AG04450 (cell line): ENCODE measurements at regions not wholly inside any gene's neighbourhood (a gene's known extent, or its start where the extent isn't known, plus 50 kb on each side); places are given as distances from the start of the nearest gene placed in this dataset.

Experiments used
- CTCF ChIA-PET: fragments of 300-600, 350-600 bp; formaldehyde crosslinking; extraction: SDS; loops from one replicate; lab custom pipeline; 2022; ENCODE audit warnings: antibody characterized with exemption, inconsistent platforms; lab: Charles Lee
- POLR2A ChIA-PET: fragments of 350-600 bp; formaldehyde crosslinking; extraction: SDS; loops from one replicate; lab custom pipeline; 2021; ENCODE audit warnings: antibody characterized with exemption, inconsistent platforms; lab: Yijun Ruan, JAX
- DNase-seq: peaks from one replicate; pipeline ENCODE4 v3.0.0-alpha.2; 2011; ENCODE audit warnings: low read depth, low spot score
- H3K27ac ChIP-seq: one replicate; pipeline ENCODE4 v1.5.1; 2012; ENCODE audit warnings: low read depth, low read length, control low read depth
- H3K27me3 ChIP-seq: one replicate; pipeline ENCODE4 v1.6.0; 2012; ENCODE audit warnings: low read length; ENCODE audit not compliant: control insufficient read depth, insufficient read depth
- H3K4me3 ChIP-seq: 2 replicates; pipeline ENCODE4 v1.5.1; 2011; ENCODE audit warnings: mild to moderate bottlenecking, low read depth, low read length, control low read depth
- H3K9me3 ChIP-seq: 2 replicates; pipeline ENCODE4 v1.5.1; 2012; ENCODE audit warnings: low read length; ENCODE audit not compliant: control insufficient read depth, insufficient read depth
- TF ChIP-seq, protein P1 (sequence below): IDR thresholded peaks from 2 replicates; pipeline ENCODE4 v1.5.1; 2011; ENCODE audit warnings: low read depth, low read length, control low read depth, inconsistent platforms

DNA sequence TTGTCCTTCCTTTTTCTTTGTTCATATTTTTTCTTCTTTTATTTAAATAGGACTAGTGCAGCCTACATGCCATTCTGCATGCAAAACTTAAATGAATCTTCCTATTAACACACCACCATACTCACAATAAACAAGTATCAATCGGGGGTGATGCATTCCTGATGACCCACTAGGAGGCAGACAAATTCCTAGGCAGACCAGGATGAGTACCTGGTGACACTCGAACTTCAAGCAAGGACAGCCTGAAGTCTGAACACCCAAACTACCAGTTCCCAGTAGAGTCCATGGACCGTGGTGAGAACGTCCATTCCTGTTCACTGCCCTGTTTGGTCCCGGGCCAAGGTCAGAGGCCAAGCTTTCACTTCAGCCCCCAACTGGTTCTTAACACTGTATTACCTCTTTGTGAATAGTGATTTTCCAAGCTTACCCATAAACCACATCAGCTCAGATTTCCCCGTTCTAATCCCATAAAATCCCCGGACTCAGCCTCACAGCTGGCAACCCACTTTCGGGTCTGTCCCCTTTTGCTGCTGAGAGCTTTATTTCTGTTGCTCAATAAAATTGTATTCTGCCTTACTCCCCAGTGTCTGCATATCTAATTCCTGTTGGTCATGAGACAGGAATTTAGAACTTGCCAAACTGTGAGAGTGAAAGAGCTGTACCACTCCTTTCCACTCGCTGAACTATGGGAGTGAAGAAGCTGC is 1286.6 kb downstream of the FSTL5 start:
- ChIA-PET CTCF (no interaction called here), POLR2A (no interaction called here)

DNA sequence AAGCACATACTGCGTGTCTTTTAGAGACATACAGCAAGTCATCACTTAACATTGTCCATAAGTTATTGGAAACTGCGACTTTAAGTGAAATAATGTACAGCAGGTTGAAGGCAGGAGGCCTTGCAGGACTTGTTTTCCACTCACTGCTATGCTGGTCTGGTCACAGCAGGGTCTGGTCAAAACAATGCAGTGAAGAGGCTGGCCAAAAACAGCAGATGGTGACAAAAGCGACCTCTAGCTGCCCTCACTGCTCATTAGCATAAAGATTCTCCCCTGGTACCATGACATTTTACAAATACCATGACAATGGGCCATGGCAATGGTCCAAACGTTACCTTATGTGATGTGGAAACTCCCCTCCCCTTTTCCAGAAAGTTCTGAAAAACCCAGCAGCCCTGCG is 1283.6 kb downstream of the FSTL5 start:
- TF ChIP-seq, protein P1, sequence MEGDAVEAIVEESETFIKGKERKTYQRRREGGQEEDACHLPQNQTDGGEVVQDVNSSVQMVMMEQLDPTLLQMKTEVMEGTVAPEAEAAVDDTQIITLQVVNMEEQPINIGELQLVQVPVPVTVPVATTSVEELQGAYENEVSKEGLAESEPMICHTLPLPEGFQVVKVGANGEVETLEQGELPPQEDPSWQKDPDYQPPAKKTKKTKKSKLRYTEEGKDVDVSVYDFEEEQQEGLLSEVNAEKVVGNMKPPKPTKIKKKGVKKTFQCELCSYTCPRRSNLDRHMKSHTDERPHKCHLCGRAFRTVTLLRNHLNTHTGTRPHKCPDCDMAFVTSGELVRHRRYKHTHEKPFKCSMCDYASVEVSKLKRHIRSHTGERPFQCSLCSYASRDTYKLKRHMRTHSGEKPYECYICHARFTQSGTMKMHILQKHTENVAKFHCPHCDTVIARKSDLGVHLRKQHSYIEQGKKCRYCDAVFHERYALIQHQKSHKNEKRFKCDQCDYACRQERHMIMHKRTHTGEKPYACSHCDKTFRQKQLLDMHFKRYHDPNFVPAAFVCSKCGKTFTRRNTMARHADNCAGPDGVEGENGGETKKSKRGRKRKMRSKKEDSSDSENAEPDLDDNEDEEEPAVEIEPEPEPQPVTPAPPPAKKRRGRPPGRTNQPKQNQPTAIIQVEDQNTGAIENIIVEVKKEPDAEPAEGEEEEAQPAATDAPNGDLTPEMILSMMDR, result no peak
- H3K27me3 ChIP-seq, result no peaks in the 10 kb centered on the region
- no peak overlapping the region for H3K27ac ChIP-seq
- peaks cover 14% of the 10 kb centered on the region for H3K9me3 ChIP-seq
- ChIA-PET CTCF (no interaction called here), POLR2A (no interaction called here)
- DNase-seq, result no peak
- no peak overlapping the region for H3K4me3 ChIP-seq

More for the DNA sequence above, 1286.6 kb downstream of the FSTL5 start:
- H3K9me3 ChIP-seq, result peaks cover 18% of the 10 kb centered on the region
- H3K27me3 ChIP-seq, result no peaks in the 10 kb centered on the region
- DNase-seq, result no peak
- TF ChIP-seq, protein P1, result no peak
- no peak overlapping the region for H3K27ac ChIP-seq
- no peak overlapping the region for H3K4me3 ChIP-seq

DNA sequence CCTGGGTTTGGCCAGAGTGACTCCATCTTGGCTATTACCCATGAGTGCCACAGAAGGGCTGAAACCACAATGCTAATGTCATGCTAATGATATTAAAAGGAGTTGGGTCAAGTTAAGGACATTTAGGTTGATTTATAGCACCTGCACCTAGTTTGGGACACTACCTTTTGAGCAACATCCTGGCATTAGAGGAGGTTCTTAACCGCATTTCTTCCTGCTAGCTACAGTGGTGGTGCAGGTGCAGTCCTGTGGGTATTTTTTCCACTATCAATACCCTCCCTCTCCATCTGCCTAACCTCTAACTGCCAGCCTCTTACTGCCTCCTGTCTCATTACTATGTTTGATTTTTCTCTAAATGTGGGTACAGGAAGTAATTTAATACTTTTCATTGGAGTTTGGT is 1276.1 kb downstream of the FSTL5 start:
- ChIA-PET POLR2A (no interaction called here), CTCF (no interaction called here)
- H3K27ac ChIP-seq, result no peak overlapping the region
- no peak overlapping the region for H3K4me3 ChIP-seq
- H3K9me3 ChIP-seq, result peaks cover 10% of the 10 kb centered on the region; the same call in 1 of the 2 replicates
- H3K27me3 ChIP-seq, result no peaks in the 10 kb centered on the region
- TF ChIP-seq, protein P1, result no peak
- DNase-seq, result no peak

DNA sequence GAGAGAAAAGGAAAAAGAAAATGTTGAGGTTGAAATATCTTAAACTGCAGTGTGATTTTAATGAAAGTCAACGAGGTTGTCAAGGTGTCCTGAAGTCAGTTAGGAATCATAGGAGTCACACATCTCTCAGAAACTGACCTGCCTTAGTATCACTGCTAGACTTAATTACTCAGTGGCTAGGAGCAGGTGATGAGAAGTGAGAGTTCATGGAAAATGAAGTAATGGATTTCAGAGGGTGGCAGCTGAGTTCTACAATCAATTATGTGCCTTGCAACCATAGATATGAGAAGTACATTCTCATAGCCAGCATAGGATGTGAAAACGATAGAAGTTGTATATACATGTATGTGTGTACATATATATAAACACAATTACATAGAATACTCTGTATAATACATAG is 1269.7 kb downstream of the FSTL5 start:
- Histone ChIP-seq H3K27me3 (no peaks in the 10 kb centered on the region), H3K4me3 (no peak overlapping the region), H3K27ac (no peak overlapping the region), H3K9me3 (peaks cover 9% of the 10 kb centered on the region; the same call in 1 of the 2 replicates)
- ChIA-PET POLR2A (no interaction called here), CTCF (no interaction called here)
- TF ChIP-seq, protein P1, result no peak
- no peak for DNase-seq

DNA sequence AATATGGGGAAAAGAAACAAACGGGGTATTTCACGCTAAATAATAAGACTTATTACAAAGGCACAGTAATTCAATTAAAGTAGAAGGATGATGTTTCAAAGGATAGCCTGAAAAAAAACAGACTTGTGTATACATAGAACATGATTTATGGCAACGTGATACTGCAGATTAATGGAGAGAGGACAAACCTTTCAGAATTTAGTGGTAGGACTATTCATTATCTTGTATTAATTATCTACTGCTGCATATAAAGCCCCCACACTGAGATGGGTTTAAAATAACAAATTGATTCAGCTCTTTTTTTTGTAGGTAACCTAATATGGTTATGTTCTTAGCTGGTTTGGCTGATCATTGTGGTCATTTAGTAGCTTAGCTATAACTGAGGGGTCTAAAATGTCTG is 1269.0 kb downstream of the FSTL5 start:
- TF ChIP-seq, protein P1, result no peak
- Histone ChIP-seq H3K27ac (no peak overlapping the region), H3K9me3 (peaks cover 9% of the 10 kb centered on the region; the same call in 1 of the 2 replicates), H3K27me3 (no peaks in the 10 kb centered on the region), H3K4me3 (no peak overlapping the region)
- POLR2A ChIA-PET, result no interaction called here
- no peak for DNase-seq
- CTCF ChIA-PET, result no interaction called here
